Astrocyte (in vitro differentiated cells and primary cell): ENCODE measurements at regions not wholly inside any gene's neighbourhood (a gene's known extent, or its start where the extent isn't known, plus 50 kb on each side); places are given as distances from the start of the nearest gene placed in this dataset.

Experiments
- DNase-seq: peaks from one replicate; pipeline ENCODE4 v3.0.0-alpha.2; 2010; ENCODE audit warnings: low read depth
- FAIRE-seq: peaks from 2 replicates; lab custom pipeline; 2011; peaks lifted over from hg19 to GRCh38; lab: Jason Lieb, UNC
- H2AFZ ChIP-seq: 2 replicates; pipeline ENCODE4 v1.6.0; 2012; ENCODE audit warnings: low read depth, low read length, inconsistent platforms
- H3K27ac ChIP-seq: 2 replicates; pipeline ENCODE4 v1.5.1; 2011; ENCODE audit warnings: low read depth, low read length, inconsistent platforms
- H3K27me3 ChIP-seq: 2 replicates; pipeline ENCODE4 v1.6.0; 2011; ENCODE audit warnings: low read length, inconsistent platforms; ENCODE audit not compliant: insufficient read depth
- H3K36me3 ChIP-seq: 2 replicates; pipeline ENCODE4 v1.5.1; 2011; ENCODE audit warnings: low read length, inconsistent platforms; ENCODE audit not compliant: insufficient read depth
- H3K4me1 ChIP-seq: 2 replicates; pipeline ENCODE4 v1.5.1; 2011; ENCODE audit warnings: low read length, inconsistent platforms; ENCODE audit not compliant: insufficient read depth
- H3K4me2 ChIP-seq: 2 replicates; pipeline ENCODE4 v1.6.0; 2012; ENCODE audit warnings: low read length, inconsistent platforms
- H3K4me3 ChIP-seq: 2 replicates; pipeline ENCODE4 v1.5.1; 2011; ENCODE audit warnings: low read depth, mild to moderate bottlenecking, low read length, inconsistent platforms; ENCODE audit not compliant: insufficient read depth
- H3K79me2 ChIP-seq: 2 replicates; pipeline ENCODE4 v1.6.0; 2012; ENCODE audit warnings: mild to moderate bottlenecking, low read length, inconsistent platforms; ENCODE audit not compliant: insufficient read depth
- H3K9ac ChIP-seq: 2 replicates; pipeline ENCODE4 v1.6.0; 2012; ENCODE audit warnings: mild to moderate bottlenecking, low read length, inconsistent platforms
- H3K9me3 ChIP-seq: 2 replicates; pipeline ENCODE4 v1.5.1; 2012; ENCODE audit warnings: low read depth, mild to moderate bottlenecking, low read length, inconsistent platforms; ENCODE audit not compliant: insufficient read depth
- H4K20me1 ChIP-seq: 2 replicates; pipeline ENCODE4 v1.6.0; 2012; ENCODE audit warnings: low read length, inconsistent platforms; ENCODE audit not compliant: insufficient read depth
- H3K27ac Mint-ChIP-seq: one replicate; pipeline ENCODE4 v1.8.0; 2021; ENCODE audit warnings: mild to moderate bottlenecking, mixed read lengths; ENCODE audit not compliant: unreplicated experiment
- H3K27me3 Mint-ChIP-seq: one replicate; pipeline ENCODE4 v1.8.0; 2021; ENCODE audit warnings: low read depth, mixed read lengths; ENCODE audit not compliant: unreplicated experiment
- H3K36me3 Mint-ChIP-seq: one replicate; pipeline ENCODE4 v1.8.0; 2021; ENCODE audit warnings: low read depth, mixed read lengths; ENCODE audit not compliant: unreplicated experiment
- H3K4me1 Mint-ChIP-seq: one replicate; pipeline ENCODE4 v1.8.0; 2021; ENCODE audit warnings: low read depth, mixed read lengths; ENCODE audit not compliant: unreplicated experiment
- H3K4me3 Mint-ChIP-seq: one replicate; pipeline ENCODE4 v1.8.0; 2021; ENCODE audit warnings: mild to moderate bottlenecking, moderate library complexity, mixed read lengths; ENCODE audit not compliant: unreplicated experiment
- H3K9me3 Mint-ChIP-seq: one replicate; pipeline ENCODE4 v1.8.0; 2021; ENCODE audit warnings: mild to moderate bottlenecking, mixed read lengths; ENCODE audit not compliant: unreplicated experiment
- EZH2 ChIP-seq: IDR thresholded peaks from 2 replicates; pipeline ENCODE4 v1.6.1; 2012; ENCODE audit warnings: mild to moderate bottlenecking, low read length, inconsistent platforms; ENCODE audit not compliant: insufficient read depth
- TF ChIP-seq, protein P1 (sequence below): IDR thresholded peaks from 2 replicates; pipeline ENCODE4 v1.5.1; 2011; ENCODE audit warnings: low read depth, mild to moderate bottlenecking, inconsistent platforms, low read length, moderate library complexity; ENCODE audit not compliant: insufficient read depth

DNA sequence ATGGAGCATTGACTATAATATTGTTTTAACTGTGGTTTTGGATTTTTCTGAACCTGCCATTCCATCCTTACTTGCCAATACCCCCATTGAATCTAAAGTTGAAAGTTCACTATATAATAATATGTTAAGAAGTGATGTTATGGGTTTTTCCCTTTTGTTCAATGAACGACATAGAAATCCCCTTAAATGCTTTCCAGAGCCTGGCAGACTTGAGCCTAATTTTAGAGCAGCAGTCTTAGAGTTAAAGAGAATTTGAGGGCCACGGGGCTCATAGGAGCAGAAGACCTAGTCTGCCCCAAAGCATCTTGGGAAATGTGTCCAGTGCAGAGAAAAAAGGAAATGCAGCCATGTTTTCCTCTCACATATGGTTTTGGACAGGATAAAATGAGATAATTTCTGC, 146.1 kb upstream of the SLC44A1 start:
- no peaks in the 10 kb centered on the region for H3K36me3 Mint-ChIP-seq
- no peaks in the 10 kb centered on the region for H3K36me3 ChIP-seq
- H3K4me3 ChIP-seq = no peak overlapping the region
- no peaks in the 10 kb centered on the region for H3K27me3 Mint-ChIP-seq
- H3K9me3 ChIP-seq = no peaks in the 10 kb centered on the region
- TF ChIP-seq EZH2 = no peak
- TF ChIP-seq, protein P1, sequence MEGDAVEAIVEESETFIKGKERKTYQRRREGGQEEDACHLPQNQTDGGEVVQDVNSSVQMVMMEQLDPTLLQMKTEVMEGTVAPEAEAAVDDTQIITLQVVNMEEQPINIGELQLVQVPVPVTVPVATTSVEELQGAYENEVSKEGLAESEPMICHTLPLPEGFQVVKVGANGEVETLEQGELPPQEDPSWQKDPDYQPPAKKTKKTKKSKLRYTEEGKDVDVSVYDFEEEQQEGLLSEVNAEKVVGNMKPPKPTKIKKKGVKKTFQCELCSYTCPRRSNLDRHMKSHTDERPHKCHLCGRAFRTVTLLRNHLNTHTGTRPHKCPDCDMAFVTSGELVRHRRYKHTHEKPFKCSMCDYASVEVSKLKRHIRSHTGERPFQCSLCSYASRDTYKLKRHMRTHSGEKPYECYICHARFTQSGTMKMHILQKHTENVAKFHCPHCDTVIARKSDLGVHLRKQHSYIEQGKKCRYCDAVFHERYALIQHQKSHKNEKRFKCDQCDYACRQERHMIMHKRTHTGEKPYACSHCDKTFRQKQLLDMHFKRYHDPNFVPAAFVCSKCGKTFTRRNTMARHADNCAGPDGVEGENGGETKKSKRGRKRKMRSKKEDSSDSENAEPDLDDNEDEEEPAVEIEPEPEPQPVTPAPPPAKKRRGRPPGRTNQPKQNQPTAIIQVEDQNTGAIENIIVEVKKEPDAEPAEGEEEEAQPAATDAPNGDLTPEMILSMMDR = no peak
- no peak overlapping the region for H3K9ac ChIP-seq
- no peak overlapping the region for H2AFZ ChIP-seq
- DNase-seq (no peak), FAIRE-seq (no peak)
- no peaks in the 10 kb centered on the region for H3K27me3 ChIP-seq
- H4K20me1 ChIP-seq = no peaks in the 10 kb centered on the region
- no peak overlapping the region for H3K27ac ChIP-seq
- H3K4me1 ChIP-seq = no peaks in the 10 kb centered on the region
- H3K4me2 ChIP-seq = no peak overlapping the region
- H3K4me1 Mint-ChIP-seq = no peaks in the 10 kb centered on the region
- peak overlapping the region; percentile 34 for H3K4me3 Mint-ChIP-seq
- no peaks in the 10 kb centered on the region for H3K79me2 ChIP-seq
- H3K9me3 Mint-ChIP-seq = no peaks in the 10 kb centered on the region
- H3K27ac Mint-ChIP-seq = no peak overlapping the region

DNA sequence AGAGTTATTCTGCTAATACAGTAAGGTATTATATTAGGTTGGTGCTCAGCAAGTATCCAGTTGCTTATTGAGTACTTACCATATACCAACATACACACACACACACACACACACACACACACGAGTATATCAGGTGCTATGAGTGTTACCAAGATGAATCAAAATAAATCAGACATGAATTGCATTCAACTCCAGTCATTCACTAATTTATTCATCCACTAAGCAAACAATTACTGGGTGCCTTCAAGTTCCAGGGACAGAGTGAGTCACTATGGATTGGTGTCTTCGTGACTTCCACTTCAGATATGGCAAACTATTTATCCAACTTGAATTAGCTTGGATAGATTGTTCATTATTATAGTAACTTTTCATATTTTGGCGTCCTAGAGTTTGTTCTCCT, 140.7 kb upstream of the SLC44A1 start:
- no peak overlapping the region for H3K27ac Mint-ChIP-seq

GRCh38 chr9:105114318-105114717, 130.1 kb upstream of the SLC44A1 start:
- Histone ChIP-seq H3K79me2 (no peaks in the 10 kb centered on the region), H3K27ac (no peak overlapping the region), H3K4me3 (no peak overlapping the region), H3K9me3 (no peaks in the 10 kb centered on the region), H3K4me1 (no peaks in the 10 kb centered on the region), H3K27me3 (no peaks in the 10 kb centered on the region), H3K36me3 (no peaks in the 10 kb centered on the region), H4K20me1 (no peaks in the 10 kb centered on the region), H2AFZ (no peak overlapping the region), H3K4me2 (no peak overlapping the region), H3K9ac (no peak overlapping the region)
- Mint-ChIP-seq H3K27me3 (peaks cover 5% of the 10 kb centered on the region), H3K4me1 (peaks cover 12% of the 10 kb centered on the region), H3K27ac (no peak overlapping the region), H3K4me3 (no peak overlapping the region), H3K36me3 (no peaks in the 10 kb centered on the region), H3K9me3 (no peaks in the 10 kb centered on the region)
- TF ChIP-seq, protein P1 = no peak
- TF ChIP-seq EZH2 = no peak
- DNase-seq (no peak), FAIRE-seq (no peak)

More for the DNA sequence above, 140.7 kb upstream of the SLC44A1 start:
- no peaks in the 10 kb centered on the region for H3K9me3 Mint-ChIP-seq
- H3K4me1 Mint-ChIP-seq = no peaks in the 10 kb centered on the region
- H3K79me2 ChIP-seq = no peaks in the 10 kb centered on the region
- no peak for FAIRE-seq
- H2AFZ ChIP-seq = no peak overlapping the region
- H3K4me2 ChIP-seq = peak overlapping the region; percentile 2
- H3K27me3 ChIP-seq = no peaks in the 10 kb centered on the region
- no peaks in the 10 kb centered on the region for H4K20me1 ChIP-seq
- no peaks in the 10 kb centered on the region for H3K36me3 ChIP-seq
- TF ChIP-seq, protein P1 = no peak
- TF ChIP-seq EZH2 = no peak
- H3K4me3 ChIP-seq = no peak overlapping the region
- no peak overlapping the region for H3K27ac ChIP-seq
- no peaks in the 10 kb centered on the region for H3K27me3 Mint-ChIP-seq
- peak; percentile 55 for DNase-seq
- H3K4me1 ChIP-seq = peaks cover 4% of the 10 kb centered on the region
- H3K36me3 Mint-ChIP-seq = no peaks in the 10 kb centered on the region
- H3K9me3 ChIP-seq = no peaks in the 10 kb centered on the region
- no peak overlapping the region for H3K4me3 Mint-ChIP-seq
- H3K9ac ChIP-seq = no peak overlapping the region
